ENCODE measurements at regions not wholly inside any gene's neighbourhood (a gene's known extent, or its start where the extent isn't known, plus 50 kb on each side); places are given as distances from the start of the nearest gene placed in this dataset.

DNA sequence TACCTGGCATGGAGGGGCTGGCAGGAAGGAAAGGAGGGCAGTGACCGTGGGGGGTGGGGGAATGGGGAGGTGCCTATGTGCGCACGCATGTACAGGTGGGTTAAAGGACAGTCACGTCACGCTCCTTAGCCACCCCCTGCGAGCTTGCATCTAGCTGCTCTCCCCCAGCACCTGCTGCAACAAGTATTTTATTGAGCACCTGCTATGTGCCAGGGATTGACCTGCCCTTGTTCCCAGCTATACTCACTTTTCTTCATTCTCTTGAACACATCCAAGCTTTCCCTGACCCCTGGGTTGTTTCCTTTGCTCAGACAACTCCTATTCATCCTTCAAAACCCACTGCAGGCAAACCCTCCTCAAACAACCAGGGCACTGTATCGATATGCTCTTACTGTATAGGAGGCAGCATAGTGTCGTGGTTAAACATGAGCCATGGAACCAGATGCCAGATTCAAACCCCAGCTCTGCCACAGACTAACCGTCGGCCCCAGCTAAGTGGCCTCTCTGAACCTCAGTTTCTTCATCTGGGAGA is 155.2 kb upstream of the CIBAR2 start:
- 93 to 96% methylated on average over 10 of the region's 10 CpGs for WGBS, 2 donors
- TF ChIP-seq POLR2A (IDR thresholded peaks at IDR 0.05): no peak
- TF ChIP-seq, protein P1, sequence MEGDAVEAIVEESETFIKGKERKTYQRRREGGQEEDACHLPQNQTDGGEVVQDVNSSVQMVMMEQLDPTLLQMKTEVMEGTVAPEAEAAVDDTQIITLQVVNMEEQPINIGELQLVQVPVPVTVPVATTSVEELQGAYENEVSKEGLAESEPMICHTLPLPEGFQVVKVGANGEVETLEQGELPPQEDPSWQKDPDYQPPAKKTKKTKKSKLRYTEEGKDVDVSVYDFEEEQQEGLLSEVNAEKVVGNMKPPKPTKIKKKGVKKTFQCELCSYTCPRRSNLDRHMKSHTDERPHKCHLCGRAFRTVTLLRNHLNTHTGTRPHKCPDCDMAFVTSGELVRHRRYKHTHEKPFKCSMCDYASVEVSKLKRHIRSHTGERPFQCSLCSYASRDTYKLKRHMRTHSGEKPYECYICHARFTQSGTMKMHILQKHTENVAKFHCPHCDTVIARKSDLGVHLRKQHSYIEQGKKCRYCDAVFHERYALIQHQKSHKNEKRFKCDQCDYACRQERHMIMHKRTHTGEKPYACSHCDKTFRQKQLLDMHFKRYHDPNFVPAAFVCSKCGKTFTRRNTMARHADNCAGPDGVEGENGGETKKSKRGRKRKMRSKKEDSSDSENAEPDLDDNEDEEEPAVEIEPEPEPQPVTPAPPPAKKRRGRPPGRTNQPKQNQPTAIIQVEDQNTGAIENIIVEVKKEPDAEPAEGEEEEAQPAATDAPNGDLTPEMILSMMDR (IDR thresholded peaks at IDR 0.05): no peak
- no peak overlapping the region for H3K4me3 ChIP-seq (ENCODE audit: low read depth, poor library complexity, severe bottlenecking)
- intact Hi-C loops (cut with DNase I; ENCODE audit: low total_unique reads): no loop called here
- DNase-seq (ENCODE audit: low spot score in 2 of 2): no peak

DNA sequence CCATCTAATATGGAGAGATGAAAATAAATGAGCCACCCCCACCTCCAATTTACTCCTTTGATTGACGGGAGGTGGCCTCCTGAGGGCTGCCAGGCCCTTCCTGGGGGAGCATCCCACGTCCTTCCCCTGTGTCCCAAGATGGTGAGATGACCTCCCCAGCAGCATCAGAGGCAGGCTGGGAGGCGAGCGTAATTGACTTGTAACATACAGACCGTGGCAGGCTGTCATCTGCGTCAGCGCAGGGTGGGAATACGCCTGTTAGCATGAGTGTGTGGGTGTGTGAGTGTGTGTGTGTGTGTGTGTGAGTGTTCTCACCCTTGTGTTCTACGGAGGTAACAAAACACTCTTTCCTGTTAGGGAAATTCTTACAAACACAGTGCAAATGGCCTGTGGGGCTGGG is 156.9 kb upstream of the CIBAR2 start:
- no peak for DNase-seq (ENCODE audit: low spot score in 2 of 2)
- WGBS, 2 donors: 89 to 92% methylated on average over 9 of the region's 9 CpGs
- no peak overlapping the region for H3K4me3 ChIP-seq (ENCODE audit: low read depth, poor library complexity, severe bottlenecking)
- intact Hi-C loops (cut with DNase I; ENCODE audit: low total_unique reads): no loop called here
- TF ChIP-seq POLR2A (IDR thresholded peaks at IDR 0.05): no peak
- TF ChIP-seq, protein P1 (IDR thresholded peaks at IDR 0.05): no peak

GRCh38 chr16:85270374-85270773 is 158.1 kb upstream of the CIBAR2 start:
- WGBS, 2 donors: 70 to 88% methylated on average over 13 of the region's 13 CpGs

DNA sequence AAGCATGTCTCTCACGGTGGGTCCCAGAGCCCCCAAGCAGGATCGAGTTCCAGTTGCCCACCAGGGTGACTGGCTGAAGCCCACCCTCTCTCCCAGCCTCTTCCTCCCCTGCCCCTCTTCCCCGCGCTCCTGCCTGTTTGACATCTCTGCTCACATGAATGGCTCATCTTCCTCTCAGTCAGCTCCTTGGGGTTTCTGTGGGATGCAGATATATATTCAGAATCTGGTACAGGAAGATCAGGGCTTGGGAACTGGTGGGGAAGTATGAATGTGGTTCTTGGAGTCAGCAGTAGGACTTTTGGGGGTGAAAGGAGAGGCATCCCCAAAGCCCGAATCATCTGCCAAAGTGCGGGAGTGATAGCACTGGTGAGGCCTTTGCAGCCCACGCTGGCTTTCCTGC is 158.9 kb upstream of the CIBAR2 start:
- intact Hi-C loops (cut with DNase I; ENCODE audit: low total_unique reads): no loop called here
- TF ChIP-seq POLR2A (IDR thresholded peaks at IDR 0.05): no peak
- TF ChIP-seq, protein P1 (IDR thresholded peaks at IDR 0.05): no peak
- DNase-seq (ENCODE audit: low spot score in 2 of 2): no peak
- no peak overlapping the region for H3K4me3 ChIP-seq (ENCODE audit: low read depth, poor library complexity, severe bottlenecking)
- 91 to 93% methylated on average over 7 of the region's 7 CpGs for WGBS, 2 donors

More at GRCh38 chr16:85270374-85270773, 158.1 kb upstream of the CIBAR2 start:
- no peak for DNase-seq (ENCODE audit: low spot score in 2 of 2)
- TF ChIP-seq, protein P1 (IDR thresholded peaks at IDR 0.05): no peak
- TF ChIP-seq POLR2A (IDR thresholded peaks at IDR 0.05): no peak
- no peak overlapping the region for H3K4me3 ChIP-seq (ENCODE audit: low read depth, poor library complexity, severe bottlenecking)
- intact Hi-C loops (cut with DNase I; ENCODE audit: low total_unique reads): no loop called here

GRCh38 chr16:85273293-85273692 is 161.0 kb upstream of the CIBAR2 start:
- WGBS, 2 donors: 96 to 98% methylated on average over 7 of the region's 7 CpGs
- no peak overlapping the region for H3K4me3 ChIP-seq (ENCODE audit: low read depth, poor library complexity, severe bottlenecking)

More at GRCh38 chr16:85273293-85273692, 161.0 kb upstream of the CIBAR2 start:
- intact Hi-C loops (cut with DNase I; ENCODE audit: low total_unique reads): no loop called here
- DNase-seq (ENCODE audit: low spot score in 2 of 2): no peak
- TF ChIP-seq, protein P1 (IDR thresholded peaks at IDR 0.05): no peak
- TF ChIP-seq POLR2A (IDR thresholded peaks at IDR 0.05): no peak

All from lower leg skin (tissue), 4 donors.